GM19238 (cell line): ENCODE measurements at regions not wholly inside any gene's neighbourhood (a gene's known extent, or its start where the extent isn't known, plus 50 kb on each side); places are given as distances from the start of the nearest gene placed in this dataset.

ENCODE experiments used
- DNase-seq: peaks from one replicate; pipeline ENCODE4 v3.0.0; 2011; ENCODE audit warnings: low spot score; ENCODE audit not compliant: insufficient read length

- no peak for DNase-seq
These were observed 85.0 kb downstream of the LLPH start for GRCh38 chr12:66045506-66045905.

- no peak for DNase-seq
These were observed 85.8 kb downstream of the LLPH start for GRCh38 chr12:66044731-66045130.

- DNase-seq = no peak
These were observed 87.5 kb downstream of the LLPH start for GRCh38 chr12:66043035-66043434.

- DNase-seq = no peak
These were observed 88.7 kb downstream of the LLPH start for GRCh38 chr12:66041651-66042363.

- DNase-seq = no peak
These were observed 94.2 kb downstream of the LLPH start for GRCh38 chr12:66036317-66036716.

GRCh38 chr12:66035288-66035966, 95.1 kb downstream of the LLPH start:
- DNase-seq = no peak

GRCh38 chr12:66033151-66033550, 97.4 kb downstream of the LLPH start:
- DNase-seq = no peak

- DNase-seq = no peak
These were observed 97.8 kb downstream of the LLPH start for GRCh38 chr12:66032739-66033138.

GRCh38 chr12:66030217-66030781, 100.3 kb downstream of the LLPH start:
- no peak for DNase-seq

- no peak for DNase-seq
These were observed 102.2 kb downstream of the LLPH start for GRCh38 chr12:66028390-66028789.

GRCh38 chr12:66025477-66025876, 105.1 kb downstream of the LLPH start:
- no peak for DNase-seq

- DNase-seq = no peak
These were observed 105.6 kb downstream of the LLPH start for GRCh38 chr12:66024949-66025348.

- DNase-seq = no peak
These were observed 110.1 kb downstream of the LLPH start for GRCh38 chr12:66020481-66020880.

- no peak for DNase-seq
These were observed 112.8 kb downstream of the LLPH start for GRCh38 chr12:66017736-66018135.
